Natural killer cell (primary cell): ENCODE measurements at regions not wholly inside any gene's neighbourhood (a gene's known extent, or its start where the extent isn't known, plus 50 kb on each side); places are given as distances from the start of the nearest gene placed in this dataset.

Experiments
- ATAC-seq, 3 donors: fragments of 150-1000 bp in 2 of 3; fragments of 200-7000 bp in 1 of 3; cut with Tn5 transposase; 1 replicate in 1 of 3; 2 replicates in 2 of 3; pipeline ENCODE4 v1.10.0; 2021; ENCODE audit warnings: mild to moderate bottlenecking in 2 of 3, moderate library complexity in 2 of 3
- DNase-seq, 2 donors: peaks; one replicate each; pipeline versions ENCODE4 v3.0.0 to v3.0.0-alpha.2; 2013 to 2021; ENCODE audit warnings: mixed read lengths in 1 of 2
- H3K27ac ChIP-seq: one replicate; pipeline ENCODE4 v1.5.1; 2013; ENCODE audit warnings: mild to moderate bottlenecking, low read length
- H3K27me3 ChIP-seq: one replicate; pipeline ENCODE4 v1.6.1; 2013; ENCODE audit warnings: low read length; ENCODE audit not compliant: control insufficient read depth, insufficient read depth
- H3K36me3 ChIP-seq: one replicate; pipeline ENCODE4 v1.6.1; 2013; ENCODE audit warnings: low read length; ENCODE audit not compliant: control insufficient read depth, insufficient read depth
- H3K4me1 ChIP-seq: one replicate; pipeline ENCODE4 v1.6.1; 2013; ENCODE audit warnings: low read length; ENCODE audit not compliant: control insufficient read depth, insufficient read depth
- H3K4me3 ChIP-seq: one replicate; pipeline ENCODE4 v1.5.1; 2013; ENCODE audit warnings: low read length
- H3K9me3 ChIP-seq: one replicate; pipeline ENCODE4 v1.6.1; 2013; ENCODE audit warnings: low read length; ENCODE audit not compliant: control insufficient read depth, insufficient read depth
- H3K27ac Mint-ChIP-seq, 2 donors: one replicate each; pipeline ENCODE4 v1.8.0; 2022; ENCODE audit warnings: mild to moderate bottlenecking in 2 of 2, mixed read lengths in 2 of 2, moderate library complexity in 1 of 2
- H3K27me3 Mint-ChIP-seq, 2 donors: one replicate each; pipeline ENCODE4 v1.8.0; 2022; ENCODE audit warnings: low read depth in 2 of 2, mixed read lengths in 2 of 2
- H3K36me3 Mint-ChIP-seq: one replicate; pipeline ENCODE4 v1.8.0; 2022; ENCODE audit warnings: mixed read lengths
- H3K4me1 Mint-ChIP-seq, 2 donors: one replicate each; pipeline ENCODE4 v1.8.0; 2022; ENCODE audit warnings: mixed read lengths in 2 of 2
- H3K4me3 Mint-ChIP-seq: one replicate; pipeline ENCODE4 v1.8.0; 2022; ENCODE audit warnings: mild to moderate bottlenecking, moderate library complexity, mixed read lengths
- H3K9me3 Mint-ChIP-seq, 2 donors: one replicate each; pipeline ENCODE4 v1.8.0; 2022; ENCODE audit warnings: mixed read lengths in 2 of 2
- CTCF ChIP-seq: fragments of 200-600 bp; IDR thresholded peaks from one replicate; pipeline ENCODE4 v1.8.0; 2022; ENCODE audit warnings: antibody characterized with exemption
- WGBS: methylation state at CpG from one replicate; pipeline ENCODE4 v1.1.7; 2013; ENCODE audit warnings: missing lambda C conversion rate; ENCODE audit not compliant: insufficient coverage; 5-methylcytosine and 5-hydroxymethylcytosine counted together
- intact Hi-C: fragments of 100-400 bp; cut with micrococcal nuclease; formaldehyde crosslinking; loops from one replicate; pipeline ENCODE4 v1.14.2; 2022

DNA sequence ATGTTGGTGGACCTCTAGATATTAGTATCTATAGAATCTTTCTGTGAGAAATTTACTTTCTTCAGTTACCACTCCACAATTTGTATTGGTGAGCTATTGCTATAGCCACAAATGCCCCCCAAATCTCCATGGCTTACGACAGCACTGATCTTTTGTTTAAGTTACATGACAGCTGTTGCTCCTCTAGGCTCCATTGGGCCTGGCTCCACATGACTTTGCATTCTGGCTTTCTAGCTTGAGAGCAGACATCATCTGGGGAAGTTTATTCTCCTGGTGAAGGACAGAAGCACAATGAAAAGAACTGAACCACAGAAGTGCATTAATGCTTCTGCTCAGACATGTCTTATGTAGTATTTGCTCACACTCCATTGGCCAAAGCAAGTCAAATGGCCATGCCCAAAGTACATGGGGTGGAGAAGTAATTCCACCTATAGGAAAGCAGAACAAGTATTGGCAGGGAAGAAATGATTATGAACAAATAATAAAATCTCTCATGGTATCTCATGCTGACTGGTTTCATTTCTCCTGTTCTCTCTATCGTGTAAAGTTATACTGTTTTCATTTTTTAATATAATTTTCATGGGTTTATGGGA, 126.6 kb upstream of the FAM9C start:
- H3K27ac ChIP-seq, result no peak overlapping the region
- no peaks in the 10 kb centered on the region for H3K9me3 ChIP-seq
- no peaks in the 10 kb centered on the region for H3K27me3 ChIP-seq
- TF ChIP-seq CTCF, result no peak
- H3K9me3 Mint-ChIP-seq, result no peaks in the 10 kb centered on the region
- peaks cover 10% of the 10 kb centered on the region for H3K4me1 ChIP-seq
- H3K4me3 ChIP-seq, result no peak overlapping the region
- 100% methylated on average over 1 of the region's 2 CpGs for WGBS
- intact Hi-C loops, result no loop called here
- peaks cover 0 to 57% of the 10 kb centered on the region in 2 donors for H3K27me3 Mint-ChIP-seq
- no peaks in the 10 kb centered on the region for H3K36me3 Mint-ChIP-seq
- H3K36me3 ChIP-seq, result no peaks in the 10 kb centered on the region
- DNase-seq (no peak), ATAC-seq (no peak)
- no peak overlapping the region for H3K27ac Mint-ChIP-seq
- H3K4me1 Mint-ChIP-seq, result peaks cover 11 to 12% of the 10 kb centered on the region in 2 donors
- no peak overlapping the region for H3K4me3 Mint-ChIP-seq

- intact Hi-C loops, result no loop called here
- H3K27ac ChIP-seq, result no peak overlapping the region
- no peak overlapping the region for H3K27ac Mint-ChIP-seq
- no CpG with 5 or more reads among the region's 2 CpGs for WGBS
- no peak for DNase-seq
- peaks cover 11 to 12% of the 10 kb centered on the region in 2 donors for H3K4me1 Mint-ChIP-seq
- ATAC-seq, result no peak
- no peaks in the 10 kb centered on the region for H3K36me3 Mint-ChIP-seq
- H3K4me3 ChIP-seq, result no peak overlapping the region
- H3K4me3 Mint-ChIP-seq, result no peak overlapping the region
- H3K9me3 Mint-ChIP-seq, result no peaks in the 10 kb centered on the region
- peaks cover 0 to 50% of the 10 kb centered on the region in 2 donors for H3K27me3 Mint-ChIP-seq
- TF ChIP-seq CTCF, result no peak
- H3K4me1 ChIP-seq, result peaks cover 10% of the 10 kb centered on the region
- no peaks in the 10 kb centered on the region for H3K36me3 ChIP-seq
- no peaks in the 10 kb centered on the region for H3K27me3 ChIP-seq
- no peaks in the 10 kb centered on the region for H3K9me3 ChIP-seq
Observed at GRCh38 chrX:13169684-13170083, 125.3 kb upstream of the FAM9C start.

DNA sequence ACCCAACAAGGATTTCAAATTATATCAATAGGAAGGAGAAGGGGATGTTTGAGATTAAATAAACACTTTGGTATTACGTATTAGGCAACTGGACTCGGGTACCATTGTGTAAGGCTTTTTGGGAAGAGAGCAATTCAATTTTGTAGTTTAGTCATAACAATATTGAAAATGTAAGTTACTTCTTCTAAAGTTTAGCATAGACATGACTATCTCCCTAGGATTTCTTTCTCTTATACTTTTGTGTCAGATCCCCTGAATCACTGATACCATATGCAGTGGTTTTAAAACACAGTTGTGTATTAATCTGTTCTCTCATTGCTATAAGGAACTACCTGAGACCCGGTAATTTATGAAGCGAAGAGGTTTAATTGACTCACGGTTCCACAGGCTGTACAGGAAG, 123.8 kb upstream of the FAM9C start:
- H3K36me3 ChIP-seq, result no peaks in the 10 kb centered on the region
- H3K4me3 Mint-ChIP-seq, result no peak overlapping the region
- no peaks in the 10 kb centered on the region for H3K36me3 Mint-ChIP-seq
- ATAC-seq (no peak), DNase-seq (no peak)
- H3K27ac ChIP-seq, result no peak overlapping the region
- H3K4me1 ChIP-seq, result peaks cover 10% of the 10 kb centered on the region
- peak overlapping the region; percentile 15 to 81 for H3K27ac Mint-ChIP-seq
- intact Hi-C loops, result no loop called here
- no peaks in the 10 kb centered on the region for H3K27me3 ChIP-seq
- no peaks in the 10 kb centered on the region for H3K9me3 ChIP-seq
- H3K4me3 ChIP-seq, result no peak overlapping the region
- peaks cover 0 to 48% of the 10 kb centered on the region in 2 donors for H3K27me3 Mint-ChIP-seq
- no peak for TF ChIP-seq CTCF
- H3K9me3 Mint-ChIP-seq, result no peaks in the 10 kb centered on the region
- WGBS, result 75% methylated on average over 2 of the region's 5 CpGs
- peaks cover 11 to 12% of the 10 kb centered on the region in 2 donors for H3K4me1 Mint-ChIP-seq
